ENCODE measurements at regions not wholly inside any gene's neighbourhood (a gene's known extent, or its start where the extent isn't known, plus 50 kb on each side); places are given as distances from the start of the nearest gene placed in this dataset.

- TF ChIP-seq, protein P1, sequence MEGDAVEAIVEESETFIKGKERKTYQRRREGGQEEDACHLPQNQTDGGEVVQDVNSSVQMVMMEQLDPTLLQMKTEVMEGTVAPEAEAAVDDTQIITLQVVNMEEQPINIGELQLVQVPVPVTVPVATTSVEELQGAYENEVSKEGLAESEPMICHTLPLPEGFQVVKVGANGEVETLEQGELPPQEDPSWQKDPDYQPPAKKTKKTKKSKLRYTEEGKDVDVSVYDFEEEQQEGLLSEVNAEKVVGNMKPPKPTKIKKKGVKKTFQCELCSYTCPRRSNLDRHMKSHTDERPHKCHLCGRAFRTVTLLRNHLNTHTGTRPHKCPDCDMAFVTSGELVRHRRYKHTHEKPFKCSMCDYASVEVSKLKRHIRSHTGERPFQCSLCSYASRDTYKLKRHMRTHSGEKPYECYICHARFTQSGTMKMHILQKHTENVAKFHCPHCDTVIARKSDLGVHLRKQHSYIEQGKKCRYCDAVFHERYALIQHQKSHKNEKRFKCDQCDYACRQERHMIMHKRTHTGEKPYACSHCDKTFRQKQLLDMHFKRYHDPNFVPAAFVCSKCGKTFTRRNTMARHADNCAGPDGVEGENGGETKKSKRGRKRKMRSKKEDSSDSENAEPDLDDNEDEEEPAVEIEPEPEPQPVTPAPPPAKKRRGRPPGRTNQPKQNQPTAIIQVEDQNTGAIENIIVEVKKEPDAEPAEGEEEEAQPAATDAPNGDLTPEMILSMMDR (conservative IDR thresholded peaks at IDR 0.05 in 1 of 2, IDR thresholded peaks at IDR 0.05 in 1 of 2; ENCODE audit: low read depth in 1 of 2, low read length in 2 of 2) = peak; percentile 27 to 52
- TF ChIP-seq EZH2 (IDR thresholded peaks at IDR 0.05; ENCODE audit: low read length, missing control alignments) = no peak
Measured at GRCh38 chr12:118850244-118850825, 131.0 kb upstream of the SRRM4 start.
